GM19240 (cell line): ENCODE measurements at regions not wholly inside any gene's neighbourhood (a gene's known extent, or its start where the extent isn't known, plus 50 kb on each side); places are given as distances from the start of the nearest gene placed in this dataset.

Experiments
- DNase-seq: peaks from one replicate; pipeline ENCODE4 v3.0.0; 2011; ENCODE audit warnings: low spot score; ENCODE audit not compliant: insufficient read length

GRCh38 chr10:131844529-131845084 is 56.2 kb upstream of the PPP2R2D start:
- no peak for DNase-seq

GRCh38 chr10:131845505-131846239 is 55.1 kb upstream of the PPP2R2D start:
- no peak for DNase-seq

DNA sequence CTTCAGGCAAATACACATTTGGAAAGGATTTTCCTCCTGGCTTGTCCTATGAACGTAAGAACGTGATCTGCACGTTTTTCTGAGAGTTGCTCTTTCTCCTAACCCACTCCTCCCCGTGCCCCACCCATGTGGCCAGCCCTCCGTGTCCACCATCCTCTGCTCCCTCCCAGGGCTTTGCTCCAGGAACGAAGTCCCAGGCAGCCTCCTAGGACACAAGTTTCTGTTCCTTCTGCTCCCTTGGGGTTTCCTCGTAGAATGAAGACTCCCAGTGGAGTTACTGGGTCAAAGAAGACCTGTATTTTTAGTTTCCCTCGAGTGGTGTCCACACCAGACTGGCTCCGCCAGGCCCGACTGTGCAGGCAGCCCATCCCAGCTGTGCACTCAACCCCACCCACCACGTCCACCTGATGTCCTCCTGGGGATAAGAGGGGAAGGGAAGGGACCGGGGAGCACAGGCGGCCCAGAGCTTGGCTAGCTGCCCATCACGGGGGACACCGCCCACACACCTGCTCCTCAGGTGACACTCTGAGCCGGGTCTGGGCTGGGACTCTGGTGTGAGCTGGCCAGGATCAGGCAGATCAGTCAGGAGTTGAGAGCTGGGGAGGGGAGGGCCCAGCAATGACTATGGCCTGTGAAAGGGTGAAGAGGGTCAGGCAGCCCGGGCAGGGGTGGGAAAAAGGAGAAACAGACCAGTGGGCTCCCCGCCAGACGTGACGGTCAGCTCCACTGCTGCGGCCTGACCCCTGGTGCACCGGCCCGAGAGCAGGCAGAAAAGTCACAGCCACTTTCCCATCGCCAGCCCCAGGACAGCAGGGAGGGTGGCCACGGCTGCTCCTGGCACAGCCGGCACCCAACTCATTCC is 54.3 kb upstream of the PPP2R2D start:
- DNase-seq = no peak

DNA sequence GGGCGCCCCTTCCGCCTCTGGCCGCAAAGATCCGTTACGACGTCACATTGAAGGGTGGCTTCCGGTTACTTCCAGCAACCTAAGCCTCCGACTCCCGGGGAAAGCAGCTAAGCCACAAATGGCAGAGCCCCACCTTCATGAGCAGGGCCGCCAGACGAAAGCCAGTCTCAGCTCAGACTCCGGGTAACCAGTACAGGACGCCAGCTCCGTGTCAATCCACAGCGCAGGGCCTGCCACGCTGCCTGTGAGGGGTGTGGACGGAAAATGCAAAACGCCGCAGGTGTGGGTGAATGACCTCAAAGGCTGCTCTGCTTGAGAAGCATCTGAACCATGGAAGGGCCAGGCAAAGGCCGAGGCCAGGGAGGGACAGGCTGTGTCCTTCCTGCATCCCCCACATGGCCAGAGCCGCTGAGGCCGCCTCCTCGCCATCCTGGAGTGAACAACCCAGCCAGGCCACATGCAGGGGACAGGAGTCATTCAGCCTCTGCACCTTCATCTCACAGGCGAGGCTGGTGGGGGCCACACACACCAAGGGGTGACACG is 53.5 kb upstream of the PPP2R2D start:
- DNase-seq = no peak

- DNase-seq = no peak
Measured at GRCh38 chr10:131848296-131848695, 52.5 kb upstream of the PPP2R2D start.

- no peak for DNase-seq
Measured at GRCh38 chr10:131848741-131849590, 51.8 kb upstream of the PPP2R2D start.

DNA sequence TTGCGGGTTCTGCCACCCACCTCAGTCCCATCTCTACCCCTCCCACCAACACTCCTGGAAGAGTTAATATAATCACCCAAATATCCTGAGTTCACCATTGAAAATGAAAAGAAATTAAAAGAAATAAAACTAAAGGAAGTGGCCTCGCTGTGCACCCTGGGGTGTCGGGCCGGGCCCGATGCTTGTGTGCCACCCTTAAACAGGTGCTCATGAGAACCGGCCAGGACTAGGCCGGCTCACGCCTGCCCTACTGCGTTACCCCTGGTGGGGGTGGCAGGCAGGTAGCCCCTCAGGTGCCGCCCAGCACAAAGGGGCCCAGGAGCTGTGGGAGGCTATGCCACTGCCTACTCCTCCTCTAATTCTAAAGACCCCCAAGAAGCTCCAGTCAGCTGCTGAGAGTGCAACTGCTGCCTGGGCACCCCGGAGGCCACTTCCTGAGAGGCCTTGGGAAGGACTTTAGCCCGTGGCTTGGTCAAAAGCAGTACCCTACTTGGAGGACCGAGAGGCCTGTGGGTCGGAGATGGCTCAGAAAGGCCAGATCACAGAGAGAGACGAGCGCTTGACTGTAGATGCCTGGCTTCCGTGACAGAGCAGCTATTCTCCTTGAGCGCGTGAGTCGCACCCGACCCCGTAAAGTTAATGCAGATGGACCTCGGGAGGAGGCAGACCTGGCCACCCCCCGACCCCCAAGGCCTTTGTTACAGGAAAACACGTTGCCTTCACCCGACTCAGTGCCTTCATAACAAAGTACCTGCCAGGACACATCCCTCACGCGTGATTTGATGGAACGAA is 51.0 kb upstream of the PPP2R2D start:
- DNase-seq = no peak

DNA sequence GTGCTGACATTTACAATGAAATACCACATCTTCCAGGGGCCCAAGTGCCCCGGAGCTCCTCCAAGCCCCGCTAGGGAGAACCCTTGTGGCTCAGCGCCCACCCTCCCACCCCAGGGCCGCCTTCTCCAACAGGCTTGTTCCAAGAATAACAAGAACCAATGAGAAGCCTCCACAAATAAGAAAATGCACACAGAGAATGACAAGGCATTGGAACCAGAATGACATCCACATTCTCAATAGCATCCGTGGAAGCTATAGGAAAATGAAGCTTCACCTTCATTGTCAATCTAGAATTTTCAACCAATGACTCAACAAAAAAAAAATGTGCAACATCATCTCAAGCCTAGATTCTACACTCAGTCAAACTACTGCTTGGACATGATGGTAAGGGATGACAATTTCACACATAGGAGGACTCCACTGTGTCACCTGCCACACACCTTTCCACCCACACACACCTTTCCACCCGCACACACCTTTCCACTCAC is 50.4 kb upstream of the PPP2R2D start:
- DNase-seq = no peak
